ENCODE measurements at regions not wholly inside any gene's neighbourhood (a gene's known extent, or its start where the extent isn't known, plus 50 kb on each side); places are given as distances from the start of the nearest gene placed in this dataset.

DNA sequence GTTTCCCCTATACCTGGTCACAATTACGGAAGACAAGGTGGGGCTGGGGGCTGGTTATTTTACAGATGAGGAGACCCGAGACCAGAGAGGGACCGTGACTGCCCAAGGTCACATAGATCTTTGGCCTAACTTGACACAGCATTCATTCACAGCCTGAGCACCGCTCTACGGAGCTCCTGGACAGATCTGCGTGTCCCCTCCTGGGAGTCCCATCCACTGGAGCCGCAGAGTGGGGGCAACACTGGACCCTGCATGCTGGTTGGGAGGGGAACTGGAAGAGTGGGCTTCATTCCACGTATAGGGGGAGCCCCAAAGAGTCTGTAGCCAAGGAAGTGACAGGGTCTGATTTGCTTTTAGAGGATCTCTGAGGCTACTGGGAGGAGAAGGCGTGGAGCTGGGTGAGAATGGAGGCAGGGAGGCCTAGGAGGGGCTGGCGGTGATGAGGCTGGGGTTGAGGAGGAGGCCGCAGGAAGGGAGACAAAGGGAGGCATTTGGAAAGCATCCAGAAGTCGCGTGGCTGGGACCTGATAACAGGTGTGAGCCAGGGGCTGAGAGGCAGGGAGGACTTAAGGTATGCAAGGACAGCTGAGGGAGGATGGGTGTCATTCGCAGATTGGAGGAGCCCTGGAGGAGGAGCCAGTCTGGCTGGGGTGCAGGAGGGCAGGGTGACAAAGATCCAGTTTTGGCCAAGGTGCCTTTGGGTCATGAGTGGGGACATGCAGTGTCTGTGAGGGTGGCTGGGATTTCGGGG lies 64.3 kb upstream of the IER5L start:
- H3K4me3 ChIP-seq (replicated peaks; ENCODE audit: low read depth, low read length): no peak overlapping the region
- TF ChIP-seq, protein P1, sequence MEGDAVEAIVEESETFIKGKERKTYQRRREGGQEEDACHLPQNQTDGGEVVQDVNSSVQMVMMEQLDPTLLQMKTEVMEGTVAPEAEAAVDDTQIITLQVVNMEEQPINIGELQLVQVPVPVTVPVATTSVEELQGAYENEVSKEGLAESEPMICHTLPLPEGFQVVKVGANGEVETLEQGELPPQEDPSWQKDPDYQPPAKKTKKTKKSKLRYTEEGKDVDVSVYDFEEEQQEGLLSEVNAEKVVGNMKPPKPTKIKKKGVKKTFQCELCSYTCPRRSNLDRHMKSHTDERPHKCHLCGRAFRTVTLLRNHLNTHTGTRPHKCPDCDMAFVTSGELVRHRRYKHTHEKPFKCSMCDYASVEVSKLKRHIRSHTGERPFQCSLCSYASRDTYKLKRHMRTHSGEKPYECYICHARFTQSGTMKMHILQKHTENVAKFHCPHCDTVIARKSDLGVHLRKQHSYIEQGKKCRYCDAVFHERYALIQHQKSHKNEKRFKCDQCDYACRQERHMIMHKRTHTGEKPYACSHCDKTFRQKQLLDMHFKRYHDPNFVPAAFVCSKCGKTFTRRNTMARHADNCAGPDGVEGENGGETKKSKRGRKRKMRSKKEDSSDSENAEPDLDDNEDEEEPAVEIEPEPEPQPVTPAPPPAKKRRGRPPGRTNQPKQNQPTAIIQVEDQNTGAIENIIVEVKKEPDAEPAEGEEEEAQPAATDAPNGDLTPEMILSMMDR (IDR thresholded peaks at IDR 0.05; ENCODE audit: low read length, missing control alignments): no peak
- no peak for DNase-seq (ENCODE audit: low read depth)

DNA sequence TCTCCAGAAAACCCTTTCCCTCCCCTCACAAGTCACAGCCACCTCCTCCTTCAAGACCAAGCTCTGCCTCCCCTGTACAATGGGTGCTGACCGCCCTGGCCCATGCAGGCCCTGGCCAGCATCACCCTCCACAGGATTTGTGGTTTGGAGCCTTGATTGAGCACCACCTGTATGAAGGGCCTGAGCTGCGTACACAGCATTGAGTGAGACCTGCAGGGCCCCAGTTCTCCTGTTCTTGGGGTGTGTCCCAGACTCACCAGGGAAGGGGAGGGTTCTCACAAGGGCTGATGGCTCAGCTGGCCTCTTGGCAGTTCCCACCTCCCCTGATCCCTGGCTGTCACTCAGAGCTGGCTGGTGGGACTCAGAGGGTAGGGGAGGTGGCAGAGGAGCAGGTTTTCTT lies 63.7 kb upstream of the IER5L start:
- DNase-seq (ENCODE audit: low read depth): no peak
- TF ChIP-seq, protein P1 (IDR thresholded peaks at IDR 0.05; ENCODE audit: low read length, missing control alignments): no peak
- no peak overlapping the region for H3K4me3 ChIP-seq (replicated peaks; ENCODE audit: low read depth, low read length)

DNA sequence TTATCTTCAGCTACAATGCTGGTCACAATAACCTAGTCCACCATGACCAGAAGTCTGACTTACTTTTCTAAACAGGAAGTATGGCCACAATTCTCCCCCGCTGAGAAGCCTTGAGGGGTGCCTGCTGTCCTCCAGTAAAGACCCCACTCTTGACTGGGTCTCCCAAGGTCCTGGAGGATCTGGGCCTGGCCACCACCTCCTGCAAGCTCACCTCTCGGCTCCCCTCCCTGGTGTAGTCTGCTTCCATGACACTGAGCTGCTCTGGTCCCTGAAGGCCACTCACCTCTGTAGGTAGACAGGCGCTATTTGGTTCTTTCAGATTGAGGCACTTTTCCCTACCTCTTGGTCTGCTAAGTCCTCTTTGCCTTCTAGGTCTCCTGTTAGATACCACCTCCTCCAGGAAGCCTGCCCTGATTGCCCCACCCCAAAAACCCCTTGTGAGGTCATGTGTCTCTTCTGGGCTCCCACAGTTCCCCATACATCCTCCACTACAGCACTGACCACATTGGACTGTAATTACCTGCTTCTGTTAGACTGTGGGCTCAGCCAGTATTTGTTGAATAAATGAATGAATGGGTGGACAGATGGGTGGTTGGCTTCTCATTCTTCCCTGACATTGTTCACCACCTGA lies 62.6 kb upstream of the IER5L start:
- TF ChIP-seq, protein P1 (IDR thresholded peaks at IDR 0.05; ENCODE audit: low read length, missing control alignments): no peak

DNA sequence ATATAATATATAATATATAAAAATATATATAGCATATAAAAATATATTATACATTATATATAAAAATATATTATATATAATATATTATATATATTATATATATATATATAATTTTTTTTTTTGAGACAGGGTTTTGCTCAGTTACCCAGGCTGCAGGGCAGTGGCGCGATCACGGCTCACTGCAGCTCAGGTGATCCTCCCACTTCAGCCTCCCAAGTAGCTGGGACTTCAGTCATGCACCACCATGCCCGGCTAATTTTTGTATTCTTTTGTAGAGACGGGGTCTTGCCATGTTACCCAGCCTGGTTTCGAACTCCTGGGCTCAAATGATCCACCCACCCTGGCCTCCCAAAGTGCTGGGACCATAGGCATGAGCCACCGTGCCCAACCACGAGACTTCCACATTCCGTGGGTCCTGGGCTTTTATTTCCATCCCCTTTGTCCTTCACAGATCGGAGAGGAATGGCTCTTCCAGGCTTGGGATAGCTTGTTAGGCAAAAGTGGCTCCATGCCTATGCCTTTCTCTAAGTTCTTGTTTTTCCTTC lies 62.0 kb upstream of the IER5L start:
- no peak overlapping the region for H3K4me3 ChIP-seq (replicated peaks; ENCODE audit: low read depth, low read length)
- no peak for DNase-seq (ENCODE audit: low read depth)
- TF ChIP-seq, protein P1 (IDR thresholded peaks at IDR 0.05; ENCODE audit: low read length, missing control alignments): no peak

More for the DNA sequence above, 62.6 kb upstream of the IER5L start:
- DNase-seq (ENCODE audit: low read depth): no peak
- H3K4me3 ChIP-seq (replicated peaks; ENCODE audit: low read depth, low read length): no peak overlapping the region

DNA sequence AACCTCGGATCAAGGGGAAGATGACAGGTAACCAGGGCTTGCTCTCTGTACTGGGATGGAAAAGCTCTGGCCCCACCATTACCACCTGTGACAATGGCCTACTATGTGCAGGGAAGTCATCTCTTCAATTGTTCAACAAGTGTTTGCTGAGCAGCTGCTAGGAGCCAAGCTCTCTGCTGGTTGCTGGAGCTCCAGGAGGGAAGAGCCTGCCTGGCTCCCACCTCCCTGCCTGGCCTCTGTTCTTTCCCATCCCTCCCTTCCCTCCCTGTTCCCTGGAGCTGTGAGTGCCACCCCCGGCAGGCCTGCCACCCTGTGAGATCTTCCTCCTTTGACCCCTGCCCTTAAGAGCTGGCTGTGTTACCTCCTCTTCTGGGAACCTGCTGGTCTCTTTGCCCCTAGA lies 59.7 kb upstream of the IER5L start:
- no peak for DNase-seq (ENCODE audit: low read depth)
- no peak overlapping the region for H3K4me3 ChIP-seq (replicated peaks; ENCODE audit: low read depth, low read length)
- TF ChIP-seq, protein P1 (IDR thresholded peaks at IDR 0.05; ENCODE audit: low read length, missing control alignments): no peak

DNA sequence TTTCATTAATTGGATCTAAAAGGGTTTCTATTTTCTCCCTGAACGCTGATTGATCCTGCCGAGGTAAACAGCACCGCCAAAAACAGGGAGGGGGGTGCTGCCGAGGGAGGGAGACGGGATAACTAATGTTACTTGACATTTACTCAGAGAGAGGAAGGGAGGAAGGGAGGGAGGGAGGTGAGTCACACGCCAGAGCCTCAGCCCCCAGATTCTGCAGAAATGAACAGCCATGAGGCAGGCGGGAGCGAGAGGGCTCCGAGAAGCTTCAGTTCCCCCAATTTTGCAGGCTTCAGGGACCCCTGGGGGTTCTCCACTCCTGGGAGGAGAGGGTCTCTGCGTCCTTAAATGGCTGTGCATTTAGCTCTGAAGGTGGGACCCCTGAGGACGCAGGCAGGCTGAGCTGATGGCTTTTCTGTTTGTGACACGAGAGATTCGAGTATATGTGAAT lies 59.1 kb upstream of the IER5L start:
- peak; percentile 78 for DNase-seq (ENCODE audit: low read depth)
- TF ChIP-seq, protein P1 (IDR thresholded peaks at IDR 0.05; ENCODE audit: low read length, missing control alignments): no peak
- H3K4me3 ChIP-seq (replicated peaks; ENCODE audit: low read depth, low read length): no peak overlapping the region
